ENCODE measurements at regions not wholly inside any gene's neighbourhood (a gene's known extent, or its start where the extent isn't known, plus 50 kb on each side); places are given as distances from the start of the nearest gene placed in this dataset.
"Not testable (repeated sequence)": the region's sequence is repeated elsewhere in the genome, so short reads cannot be mapped to it uniquely, and the experiment has no call there.

GRCh38 chr7:86407291-86407690 is 236.4 kb upstream of the GRM3 start:
- Histone ChIP-seq H3K27ac (no peak overlapping the region), H3K4me3 (no peak overlapping the region), H3K36me3 (no peaks in the 10 kb centered on the region), H3K4me1 (no peaks in the 10 kb centered on the region), H3K27me3 (no peaks in the 10 kb centered on the region), H3K9me3 (no peaks in the 10 kb centered on the region)
- 64 to 70% methylated on average over 7 of the region's 7 CpGs for WGBS, 2 donors
- no peak for ATAC-seq (ENCODE audit: low FRiP score in 2 of 2)
- DNase-seq: no peak
- TF ChIP-seq POLR2A (IDR thresholded peaks at IDR 0.05) (no peak), EP300 (IDR thresholded peaks at IDR 0.05) (no peak), POLR2AphosphoS5 (IDR thresholded peaks at IDR 0.05) (no peak), CTCF (IDR thresholded peaks at IDR 0.05) (no peak)

- no peak for ATAC-seq (ENCODE audit: low FRiP score in 2 of 2)
- H3K27ac ChIP-seq: no peak overlapping the region
Observed at GRCh38 chr7:86391813-86392212, 251.9 kb upstream of the GRM3 start.

GRCh38 chr7:86375602-86376001 is 268.1 kb upstream of the GRM3 start:
- WGBS, 2 donors: 82 to 93% methylated on average over 10 of the region's 10 CpGs

More at GRCh38 chr7:86391813-86392212, 251.9 kb upstream of the GRM3 start:
- DNase-seq: peak in 1 of 2 donors; percentile 15
- H3K4me3 ChIP-seq: no peak overlapping the region
- TF ChIP-seq POLR2AphosphoS5 (IDR thresholded peaks at IDR 0.05): no peak
- no peak for TF ChIP-seq POLR2A (IDR thresholded peaks at IDR 0.05)
- no peak for TF ChIP-seq EP300 (IDR thresholded peaks at IDR 0.05)
- TF ChIP-seq CTCF (IDR thresholded peaks at IDR 0.05): no peak
- no peaks in the 10 kb centered on the region for H3K4me1 ChIP-seq
- H3K9me3 ChIP-seq: peaks cover 0 to 4% (median 0%) of the 10 kb centered on the region in 4 donors
- H3K36me3 ChIP-seq: no peaks in the 10 kb centered on the region
- 70 to 72% methylated on average over 2 to 6 of the region's 6 CpGs for WGBS, 2 donors
- H3K27me3 ChIP-seq: no peaks in the 10 kb centered on the region

GRCh38 chr7:86372262-86372661 is 271.4 kb upstream of the GRM3 start:
- DNase-seq (no peak), ATAC-seq (ENCODE audit: low FRiP score in 2 of 2) (no peak)
- Histone ChIP-seq H3K27me3 (no peaks in the 10 kb centered on the region), H3K4me1 (no peaks in the 10 kb centered on the region), H3K36me3 (no peaks in the 10 kb centered on the region), H3K4me3 (no peak overlapping the region), H3K27ac (no peak overlapping the region), H3K9me3 (no peaks in the 10 kb centered on the region)
- no peak for TF ChIP-seq POLR2A (IDR thresholded peaks at IDR 0.05)
- no peak for TF ChIP-seq POLR2AphosphoS5 (IDR thresholded peaks at IDR 0.05)
- TF ChIP-seq EP300 (IDR thresholded peaks at IDR 0.05): no peak
- TF ChIP-seq CTCF (IDR thresholded peaks at IDR 0.05): no peak
- WGBS, 2 donors: 75 to 79% methylated on average over 3 of the region's 3 CpGs

More at GRCh38 chr7:86375602-86376001, 268.1 kb upstream of the GRM3 start:
- H3K4me1 ChIP-seq; H3K27me3 ChIP-seq; H3K4me3 ChIP-seq; H3K27ac ChIP-seq; H3K36me3 ChIP-seq; H3K9me3 ChIP-seq; ATAC-seq (ENCODE audit: low FRiP score in 2 of 2): not testable (repeated sequence)
- peak in 1 of 2 donors; percentile 22 for DNase-seq

GRCh38 chr7:86366946-86367345 is 276.8 kb upstream of the GRM3 start:
- H3K4me3 ChIP-seq: no peak overlapping the region
- no peak overlapping the region for H3K27ac ChIP-seq
- TF ChIP-seq EP300 (IDR thresholded peaks at IDR 0.05) (no peak), POLR2A (IDR thresholded peaks at IDR 0.05) (no peak), CTCF (IDR thresholded peaks at IDR 0.05) (no peak), POLR2AphosphoS5 (IDR thresholded peaks at IDR 0.05) (no peak)
- H3K9me3 ChIP-seq: no peaks in the 10 kb centered on the region
- no peaks in the 10 kb centered on the region for H3K27me3 ChIP-seq
- H3K4me1 ChIP-seq: no peaks in the 10 kb centered on the region
- no peaks in the 10 kb centered on the region for H3K36me3 ChIP-seq
- no peak for ATAC-seq (ENCODE audit: low FRiP score in 2 of 2)
- DNase-seq: no peak

- WGBS, 2 donors: 89 to 97% methylated on average over 11 to 14 of the region's 14 CpGs
- ATAC-seq (ENCODE audit: low FRiP score in 2 of 2): not testable (repeated sequence)
Observed at GRCh38 chr7:86340407-86340806, 303.3 kb upstream of the GRM3 start.

More at GRCh38 chr7:86340407-86340806, 303.3 kb upstream of the GRM3 start:
- H3K9me3 ChIP-seq, H3K27me3 ChIP-seq, H3K36me3 ChIP-seq, H3K4me3 ChIP-seq, H3K4me1 ChIP-seq, H3K27ac ChIP-seq: not testable (repeated sequence)
- DNase-seq: peak in 1 of 2 donors; percentile 15
